Brain microvascular endothelial cell (primary cell): ENCODE measurements at regions not wholly inside any gene's neighbourhood (a gene's known extent, or its start where the extent isn't known, plus 50 kb on each side); places are given as distances from the start of the nearest gene placed in this dataset.

Experiments
- DNase-seq: peaks from one replicate; pipeline ENCODE4 v3.0.0-alpha.2; 2020
- H3K27ac ChIP-seq: fragments of 250-450 bp; sonication (Bioruptor Pico); 2 replicates; pipeline ENCODE4 v1.5.1; 2020; ENCODE audit warnings: mild to moderate bottlenecking, moderate library complexity
- H3K27me3 ChIP-seq: fragments of 250-450 bp; sonication (Bioruptor Pico); replicated peaks from 2 replicates; pipeline ENCODE4 v1.5.1; 2020; ENCODE audit warnings: mild to moderate bottlenecking
- H3K36me3 ChIP-seq: fragments of 250-450 bp; sonication (Bioruptor Pico); replicated peaks from 2 replicates; pipeline ENCODE4 v1.5.1; 2020; ENCODE audit warnings: mild to moderate bottlenecking
- H3K4me3 ChIP-seq: 2 replicates; pipeline ENCODE4 v1.5.1; 2011; ENCODE audit warnings: low read depth, mild to moderate bottlenecking, control low read depth, low read length, moderate library complexity
- in situ Hi-C: cut with HindIII; loops from 2 replicates; pipeline ENCODE4 v1.10.0; 2017; ENCODE audit warnings: low sequenced_read_pairs, low pct_ligation_motif_present
- TF ChIP-seq, protein P1 (sequence below): IDR thresholded peaks from 2 replicates; pipeline ENCODE4 v1.5.1; 2011; ENCODE audit warnings: low read depth, mild to moderate bottlenecking, moderate library complexity, low read length, control low read depth, inconsistent platforms; ENCODE audit errors: missing control alignments

DNA sequence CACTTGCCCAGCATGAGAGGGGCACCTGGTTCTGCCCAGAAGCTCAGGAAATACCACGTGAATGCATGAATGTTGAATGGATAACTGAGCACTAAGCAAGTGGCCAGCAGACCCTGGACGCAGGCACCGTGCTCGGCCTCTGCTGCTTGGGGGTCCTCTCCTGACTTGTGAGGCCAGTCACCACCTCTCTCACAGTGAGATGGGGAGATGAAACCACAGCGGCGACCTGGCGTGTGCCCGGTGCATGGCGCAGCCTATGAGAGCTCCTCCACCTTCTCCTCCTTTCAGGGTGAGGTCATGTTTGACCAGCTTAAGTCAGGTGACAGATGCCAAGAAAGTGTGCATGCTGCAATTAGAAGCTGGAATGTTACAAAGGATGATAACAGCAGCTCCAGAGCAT, 75.5 kb downstream of the HMX1 start:
- no peak overlapping the region for H3K4me3 ChIP-seq
- H3K36me3 ChIP-seq, result no peaks in the 10 kb centered on the region
- TF ChIP-seq, protein P1, sequence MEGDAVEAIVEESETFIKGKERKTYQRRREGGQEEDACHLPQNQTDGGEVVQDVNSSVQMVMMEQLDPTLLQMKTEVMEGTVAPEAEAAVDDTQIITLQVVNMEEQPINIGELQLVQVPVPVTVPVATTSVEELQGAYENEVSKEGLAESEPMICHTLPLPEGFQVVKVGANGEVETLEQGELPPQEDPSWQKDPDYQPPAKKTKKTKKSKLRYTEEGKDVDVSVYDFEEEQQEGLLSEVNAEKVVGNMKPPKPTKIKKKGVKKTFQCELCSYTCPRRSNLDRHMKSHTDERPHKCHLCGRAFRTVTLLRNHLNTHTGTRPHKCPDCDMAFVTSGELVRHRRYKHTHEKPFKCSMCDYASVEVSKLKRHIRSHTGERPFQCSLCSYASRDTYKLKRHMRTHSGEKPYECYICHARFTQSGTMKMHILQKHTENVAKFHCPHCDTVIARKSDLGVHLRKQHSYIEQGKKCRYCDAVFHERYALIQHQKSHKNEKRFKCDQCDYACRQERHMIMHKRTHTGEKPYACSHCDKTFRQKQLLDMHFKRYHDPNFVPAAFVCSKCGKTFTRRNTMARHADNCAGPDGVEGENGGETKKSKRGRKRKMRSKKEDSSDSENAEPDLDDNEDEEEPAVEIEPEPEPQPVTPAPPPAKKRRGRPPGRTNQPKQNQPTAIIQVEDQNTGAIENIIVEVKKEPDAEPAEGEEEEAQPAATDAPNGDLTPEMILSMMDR, result no peak
- no peak for DNase-seq
- H3K27ac ChIP-seq, result no peak overlapping the region
- H3K27me3 ChIP-seq, result no peaks in the 10 kb centered on the region
- in situ Hi-C loops, result no loop called here

DNA sequence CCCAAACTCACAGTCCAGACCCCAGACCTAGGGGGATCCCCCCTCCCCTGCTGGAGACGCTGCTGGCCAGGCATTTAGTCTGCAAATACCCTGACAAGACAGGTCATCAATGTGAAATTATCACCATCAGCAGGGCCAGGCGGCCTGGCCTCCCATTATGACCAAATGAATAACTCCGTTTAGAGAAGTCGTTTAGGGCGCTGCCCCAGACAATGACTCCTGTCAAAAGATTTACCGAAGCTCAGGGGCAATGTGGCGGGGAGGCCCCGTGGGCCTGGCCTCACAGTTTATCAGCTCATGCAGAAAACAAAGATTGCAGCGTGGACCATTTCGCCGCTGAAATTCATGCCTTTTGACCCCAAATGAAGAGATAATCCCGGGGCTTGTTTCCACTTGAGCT, 76.5 kb downstream of the HMX1 start:
- TF ChIP-seq, protein P1, result no peak
- no peaks in the 10 kb centered on the region for H3K27me3 ChIP-seq
- DNase-seq, result no peak
- H3K36me3 ChIP-seq, result no peaks in the 10 kb centered on the region
- no peak overlapping the region for H3K27ac ChIP-seq
- in situ Hi-C loops, result no loop called here
- H3K4me3 ChIP-seq, result no peak overlapping the region

DNA sequence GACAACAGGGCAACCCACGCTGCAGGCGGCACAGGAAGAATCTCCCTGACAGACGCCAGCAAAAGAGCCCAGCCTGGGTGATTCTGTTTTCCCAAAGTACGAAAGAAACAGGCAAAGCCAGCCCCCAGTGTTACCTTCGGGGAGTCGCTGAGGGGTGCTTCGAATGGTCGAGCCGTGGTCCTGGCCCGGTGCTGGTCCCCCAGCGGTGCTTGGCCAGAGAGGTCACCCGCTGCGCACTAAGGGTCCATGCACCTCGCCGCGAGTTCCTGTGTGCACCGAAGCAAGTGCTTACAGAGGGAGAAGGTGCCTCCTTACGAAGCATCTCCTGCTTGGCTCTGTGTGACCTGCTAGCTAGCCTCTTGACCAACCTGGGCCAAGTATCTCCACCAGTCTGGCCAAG, 77.1 kb downstream of the HMX1 start:
- H3K27ac ChIP-seq, result no peak overlapping the region
- H3K27me3 ChIP-seq, result no peaks in the 10 kb centered on the region
- in situ Hi-C loops, result no loop called here
- TF ChIP-seq, protein P1, result no peak
- DNase-seq, result no peak
- H3K36me3 ChIP-seq, result no peaks in the 10 kb centered on the region
- no peak overlapping the region for H3K4me3 ChIP-seq

DNA sequence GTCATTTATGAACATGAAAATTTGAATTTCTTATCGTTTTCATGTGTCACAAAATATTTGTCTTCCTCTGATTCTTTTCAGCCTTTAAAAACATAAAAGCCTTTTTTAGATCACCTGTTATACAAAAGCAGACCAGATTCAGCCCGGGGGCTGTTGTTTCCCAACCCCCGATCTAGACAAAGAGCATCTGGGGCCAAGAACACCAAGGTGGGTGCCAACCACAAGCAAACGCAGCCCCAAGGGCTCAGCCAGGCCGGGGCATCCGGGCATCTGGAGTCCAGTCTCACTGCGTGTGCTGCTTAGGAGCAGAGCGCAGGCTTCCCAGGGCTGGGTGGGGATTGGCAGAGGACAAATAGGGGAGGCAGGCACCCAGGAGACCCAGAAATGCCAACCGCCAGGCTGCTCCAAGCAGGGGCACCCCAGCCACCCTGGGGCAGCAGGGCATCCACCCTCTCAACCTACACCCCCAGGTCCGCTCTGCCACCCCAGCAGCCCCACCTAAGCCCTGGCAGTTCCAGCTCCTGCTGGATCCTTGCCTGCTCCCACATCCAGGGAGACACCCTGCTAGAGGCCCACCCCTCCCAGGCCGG, 78.0 kb downstream of the HMX1 start:
- H3K4me3 ChIP-seq, result no peak overlapping the region
- no peak overlapping the region for H3K27ac ChIP-seq
- H3K36me3 ChIP-seq, result no peaks in the 10 kb centered on the region
- H3K27me3 ChIP-seq, result no peaks in the 10 kb centered on the region
- TF ChIP-seq, protein P1, result no peak
- in situ Hi-C loops, result no loop called here
- no peak for DNase-seq

DNA sequence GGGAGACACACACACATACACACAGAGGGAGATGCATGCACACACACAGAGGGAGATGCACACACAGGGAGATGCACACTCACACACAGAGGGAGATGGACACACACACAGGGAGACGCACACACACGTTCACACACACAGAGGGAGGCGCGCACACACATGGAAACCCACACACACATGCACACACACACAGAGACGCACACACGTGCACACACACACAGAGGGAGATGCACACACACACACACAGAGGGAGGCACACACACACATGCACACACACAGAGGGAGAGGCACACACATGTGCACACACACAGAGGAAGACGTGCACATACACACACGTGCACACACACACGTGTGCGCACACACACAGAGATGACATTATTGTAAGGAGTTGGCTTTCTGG, 79.1 kb downstream of the HMX1 start:
- in situ Hi-C loops, result no loop called here
- Histone ChIP-seq H3K27ac (no peak overlapping the region), H3K36me3 (no peaks in the 10 kb centered on the region), H3K27me3 (no peaks in the 10 kb centered on the region), H3K4me3 (no peak overlapping the region)
- no peak for DNase-seq
- TF ChIP-seq, protein P1, result no peak

DNA sequence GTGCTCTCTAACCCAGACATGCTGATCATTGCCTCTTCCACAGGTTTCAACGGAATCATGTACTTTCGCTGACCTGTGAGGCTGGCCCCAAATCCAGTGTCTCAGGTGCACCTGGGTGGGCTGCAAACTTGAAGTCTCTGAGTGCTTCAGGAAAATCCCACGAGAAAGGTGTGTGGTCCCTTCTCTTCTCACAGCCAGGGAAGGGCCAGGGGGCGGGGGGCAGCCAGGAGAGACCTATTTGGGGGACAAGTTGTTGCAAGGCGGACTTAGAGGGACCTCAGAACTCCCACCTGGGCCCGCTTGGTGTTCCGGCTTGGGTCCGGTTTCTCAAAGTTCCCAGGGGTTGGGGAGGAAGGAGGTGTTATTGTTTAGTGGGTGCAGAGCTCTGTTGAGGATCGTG, 80.0 kb downstream of the HMX1 start:
- TF ChIP-seq, protein P1, result no peak
- Histone ChIP-seq H3K4me3 (no peak overlapping the region), H3K36me3 (no peaks in the 10 kb centered on the region), H3K27me3 (no peaks in the 10 kb centered on the region), H3K27ac (no peak overlapping the region)
- DNase-seq, result no peak
- in situ Hi-C loops, result no loop called here
